Hepatocyte (in vitro differentiated cells): ENCODE measurements at regions not wholly inside any gene's neighbourhood (a gene's known extent, or its start where the extent isn't known, plus 50 kb on each side); places are given as distances from the start of the nearest gene placed in this dataset.

Source experiments
- EZH2 ChIP-seq: fragments of 200-600 bp; sonication (generic); IDR thresholded peaks from 2 replicates; pipeline ENCODE4 v1.6.1; 2016; ENCODE audit warnings: antibody characterized with exemption, mild to moderate bottlenecking, borderline replicate concordance
- EZH2phosphoT487 ChIP-seq: fragments of 200-600 bp; sonication (generic); IDR thresholded peaks from one replicate; pipeline ENCODE4 v1.6.1; 2018; ENCODE audit warnings: antibody characterized with exemption, mild to moderate bottlenecking, low read depth, moderate library complexity; ENCODE audit not compliant: unreplicated experiment, severe bottlenecking
- TF ChIP-seq, protein P1 (sequence below): fragments of 200-600 bp; sonication (generic); IDR thresholded peaks from 2 replicates; pipeline ENCODE4 v1.5.1; 2016; ENCODE audit warnings: antibody characterized with exemption, mild to moderate bottlenecking; ENCODE audit not compliant: poor library complexity

DNA sequence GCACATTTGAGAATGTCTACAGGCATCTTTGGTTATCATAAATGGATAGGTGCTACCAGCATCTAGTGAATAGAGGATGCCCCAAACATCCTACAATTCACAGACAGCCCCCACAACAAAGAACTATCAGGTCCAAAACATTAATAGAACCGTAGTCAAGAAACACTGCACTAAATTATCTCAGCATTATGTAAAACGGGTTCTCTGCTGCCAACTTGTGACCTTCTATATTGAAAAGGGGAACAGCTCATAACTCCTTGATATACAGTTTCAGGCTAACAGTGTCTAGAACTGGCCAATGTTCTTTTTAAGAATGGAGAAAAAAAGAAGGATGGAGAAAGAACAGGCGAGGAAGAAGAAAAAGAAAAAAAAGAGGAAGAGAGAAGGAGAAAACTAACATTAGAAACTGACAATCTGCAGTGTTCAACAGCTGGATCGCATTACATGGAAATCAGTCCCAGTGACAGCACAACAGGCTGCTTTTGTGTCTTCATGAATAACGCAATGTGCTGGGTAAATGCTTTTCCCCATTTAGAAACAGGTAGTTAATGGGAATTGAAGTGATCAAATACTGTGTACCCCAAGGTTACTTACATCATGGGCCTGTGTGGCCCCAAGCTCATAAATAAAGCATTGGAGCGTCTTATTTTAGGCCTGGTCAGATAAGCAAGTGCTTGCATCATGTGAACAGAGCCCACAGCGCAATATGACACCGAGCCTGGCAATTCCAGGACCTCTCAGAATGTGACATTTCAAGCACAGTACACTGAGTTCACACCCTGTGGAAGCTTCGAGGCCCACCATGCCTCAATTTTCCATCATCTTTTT is 339.5 kb downstream of the DHX15 start:
- TF ChIP-seq, protein P1, sequence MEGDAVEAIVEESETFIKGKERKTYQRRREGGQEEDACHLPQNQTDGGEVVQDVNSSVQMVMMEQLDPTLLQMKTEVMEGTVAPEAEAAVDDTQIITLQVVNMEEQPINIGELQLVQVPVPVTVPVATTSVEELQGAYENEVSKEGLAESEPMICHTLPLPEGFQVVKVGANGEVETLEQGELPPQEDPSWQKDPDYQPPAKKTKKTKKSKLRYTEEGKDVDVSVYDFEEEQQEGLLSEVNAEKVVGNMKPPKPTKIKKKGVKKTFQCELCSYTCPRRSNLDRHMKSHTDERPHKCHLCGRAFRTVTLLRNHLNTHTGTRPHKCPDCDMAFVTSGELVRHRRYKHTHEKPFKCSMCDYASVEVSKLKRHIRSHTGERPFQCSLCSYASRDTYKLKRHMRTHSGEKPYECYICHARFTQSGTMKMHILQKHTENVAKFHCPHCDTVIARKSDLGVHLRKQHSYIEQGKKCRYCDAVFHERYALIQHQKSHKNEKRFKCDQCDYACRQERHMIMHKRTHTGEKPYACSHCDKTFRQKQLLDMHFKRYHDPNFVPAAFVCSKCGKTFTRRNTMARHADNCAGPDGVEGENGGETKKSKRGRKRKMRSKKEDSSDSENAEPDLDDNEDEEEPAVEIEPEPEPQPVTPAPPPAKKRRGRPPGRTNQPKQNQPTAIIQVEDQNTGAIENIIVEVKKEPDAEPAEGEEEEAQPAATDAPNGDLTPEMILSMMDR, result no peak
- TF ChIP-seq EZH2, result no peak
- TF ChIP-seq EZH2phosphoT487, result no peak
